HG03097 (cell line): ENCODE measurements at regions not wholly inside any gene's neighbourhood (a gene's known extent, or its start where the extent isn't known, plus 50 kb on each side); places are given as distances from the start of the nearest gene placed in this dataset.

Source experiments
- ATAC-seq: cut with Tn5 transposase; IDR thresholded peaks from one replicate; pipeline ENCODE4 v1.9.1; 2021; ENCODE audit not compliant: unreplicated experiment, low FRiP score

DNA sequence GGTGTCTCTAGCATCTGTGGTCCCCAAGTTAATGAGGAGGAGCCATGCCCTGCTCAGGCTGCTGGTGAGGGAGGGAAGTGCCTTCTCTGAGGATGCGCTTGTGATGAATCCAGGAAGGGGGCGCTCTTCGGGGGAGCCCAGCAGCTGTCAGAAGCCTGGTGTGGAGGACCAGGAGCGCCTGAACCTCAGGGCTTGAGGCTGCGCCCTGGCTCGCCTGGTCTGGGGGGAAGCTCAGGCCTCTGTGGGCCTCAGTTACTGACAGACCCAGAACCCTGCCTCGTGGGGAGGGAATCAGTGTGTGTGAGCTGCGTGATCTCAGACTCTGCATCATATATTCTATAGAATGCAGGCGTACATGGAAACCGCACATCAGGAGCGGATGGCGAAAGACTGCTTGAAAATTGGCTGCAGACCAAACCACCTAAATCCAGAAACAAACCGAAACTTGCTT lies 126.1 kb downstream of the SEC14L1 start:
- ATAC-seq, result no peak

DNA sequence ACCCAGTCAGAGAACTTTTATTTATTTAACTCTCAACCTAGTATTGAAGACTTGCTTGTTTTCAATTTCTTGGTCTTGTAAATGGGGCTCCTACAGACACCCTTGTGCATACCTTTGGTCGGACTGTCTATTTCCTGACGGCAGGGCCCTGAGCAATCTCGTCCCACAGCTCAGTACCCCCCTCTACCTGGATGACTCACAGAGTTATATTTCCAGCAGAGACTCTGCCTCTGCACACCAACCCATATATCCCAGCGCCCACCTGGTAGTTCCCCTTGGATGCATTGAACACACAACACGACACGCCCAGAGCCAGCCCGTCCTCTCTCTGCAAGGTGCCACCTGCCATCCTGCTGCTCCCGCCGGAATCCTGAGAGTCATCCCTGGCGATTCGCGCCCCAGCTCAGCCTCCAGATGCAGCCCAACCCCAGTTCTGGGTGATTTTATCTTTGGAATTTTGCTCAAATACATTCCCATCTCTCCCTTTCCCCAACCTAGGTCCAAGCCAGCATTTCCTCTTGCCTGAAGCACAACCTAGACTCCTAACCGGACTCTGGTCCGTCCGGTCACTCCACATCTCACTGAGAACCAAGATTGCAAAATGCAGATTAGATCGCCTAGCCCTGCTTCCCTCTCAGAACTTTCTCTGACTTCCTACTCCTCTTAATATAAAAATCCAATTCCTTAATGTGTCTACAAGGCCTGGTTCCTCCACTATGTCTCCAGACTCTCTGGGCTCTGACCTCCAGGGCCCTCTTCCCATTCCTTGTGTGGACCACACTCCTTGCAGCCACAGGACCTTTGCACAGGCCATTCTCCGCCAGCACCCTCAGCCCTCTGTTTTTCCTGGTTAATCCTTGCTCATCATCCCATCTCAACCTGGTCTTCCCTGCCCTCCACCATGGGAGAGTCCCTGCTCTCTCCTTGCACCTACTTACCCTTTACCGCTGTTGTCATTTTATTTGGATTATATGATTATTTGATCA lies 129.2 kb downstream of the SEC14L1 start:
- ATAC-seq, result no peak

DNA sequence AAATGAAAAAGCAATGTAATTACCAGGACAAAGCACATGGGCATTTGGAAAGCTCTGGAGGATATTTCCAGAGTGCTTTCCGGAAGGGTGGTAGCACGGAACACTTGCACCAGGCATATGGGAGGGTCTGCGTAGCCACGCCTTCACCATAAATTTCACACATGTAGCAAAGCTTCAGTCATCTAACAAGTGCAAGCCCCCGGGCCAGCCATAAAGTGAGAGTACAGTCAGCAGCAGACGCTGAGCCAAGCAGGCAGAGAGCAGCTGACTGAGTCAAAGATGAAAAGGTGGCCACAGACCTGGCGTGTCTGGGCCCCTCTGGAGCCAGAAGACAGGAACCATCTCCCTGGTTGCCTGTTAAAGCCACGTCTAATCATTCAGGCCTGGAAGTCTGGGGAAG lies 130.6 kb downstream of the SEC14L1 start:
- no peak for ATAC-seq

DNA sequence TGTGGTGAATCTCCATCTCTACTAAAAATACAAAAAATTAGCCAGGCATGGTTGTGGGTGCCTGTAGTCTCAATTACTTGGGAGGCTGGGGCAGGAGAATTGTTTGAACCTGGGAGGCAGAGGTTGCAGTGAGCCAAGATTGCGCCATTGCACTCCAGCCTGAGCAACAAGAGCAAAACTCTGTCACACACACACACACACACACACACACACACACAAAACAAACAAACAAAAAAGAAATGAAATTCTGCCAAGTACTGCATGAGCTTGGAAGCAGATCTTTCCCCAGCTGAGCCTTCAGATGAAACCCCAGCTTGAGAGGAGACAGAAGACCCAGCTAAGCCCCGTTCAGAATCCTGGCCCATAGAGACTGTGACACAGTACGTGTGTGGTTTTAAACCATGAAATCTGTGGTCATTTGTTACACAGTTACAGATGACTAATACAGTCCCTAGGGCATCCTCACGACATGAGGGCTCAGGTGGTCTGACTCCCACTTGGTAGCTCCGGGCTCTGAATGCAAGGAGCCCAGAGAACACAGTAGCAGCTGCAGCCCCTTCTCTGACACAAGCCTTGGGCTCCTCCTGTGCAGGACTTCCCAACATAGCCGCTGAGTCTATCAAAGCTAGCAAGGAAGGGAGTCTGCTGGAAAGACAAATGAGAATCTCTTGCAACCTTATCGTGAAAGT lies 132.8 kb downstream of the SEC14L1 start:
- ATAC-seq, result no peak

DNA sequence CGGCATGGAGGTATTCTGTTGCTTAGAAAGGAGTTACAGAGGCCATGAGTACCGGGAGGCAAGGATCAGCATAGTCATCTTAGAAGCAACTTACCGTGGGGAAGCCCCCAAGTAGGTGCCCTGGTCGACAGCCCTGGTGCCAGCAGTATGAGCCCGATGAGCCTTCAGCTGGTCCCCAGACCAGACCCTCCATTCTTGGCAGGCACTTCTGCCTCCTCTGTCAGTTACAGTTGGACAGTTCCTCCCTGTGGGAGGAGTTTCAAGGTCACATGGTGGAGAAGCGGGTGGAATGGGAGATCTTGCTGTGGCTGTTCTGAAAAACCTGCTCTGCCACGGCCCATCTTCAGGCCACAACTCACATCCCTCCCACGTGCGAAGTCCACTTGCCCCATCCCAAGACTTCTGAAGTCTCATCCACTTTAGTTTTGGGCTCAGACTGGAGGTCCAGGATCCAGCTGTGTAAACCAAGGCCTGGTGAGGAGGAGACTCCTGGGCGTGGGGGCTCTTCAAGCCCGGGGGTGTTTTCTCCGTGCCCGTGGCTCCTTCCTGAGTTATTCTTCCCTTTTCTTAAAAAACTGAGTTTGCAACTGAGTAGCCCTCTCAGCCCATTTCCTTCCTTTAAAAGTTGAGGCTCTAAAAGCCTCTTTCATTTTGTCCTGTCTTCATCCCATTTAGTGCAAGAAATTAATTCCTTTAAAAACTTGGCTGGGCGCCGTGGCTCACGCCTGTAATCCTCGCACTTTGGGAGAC lies 133.5 kb downstream of the SEC14L1 start:
- ATAC-seq, result no peak

DNA sequence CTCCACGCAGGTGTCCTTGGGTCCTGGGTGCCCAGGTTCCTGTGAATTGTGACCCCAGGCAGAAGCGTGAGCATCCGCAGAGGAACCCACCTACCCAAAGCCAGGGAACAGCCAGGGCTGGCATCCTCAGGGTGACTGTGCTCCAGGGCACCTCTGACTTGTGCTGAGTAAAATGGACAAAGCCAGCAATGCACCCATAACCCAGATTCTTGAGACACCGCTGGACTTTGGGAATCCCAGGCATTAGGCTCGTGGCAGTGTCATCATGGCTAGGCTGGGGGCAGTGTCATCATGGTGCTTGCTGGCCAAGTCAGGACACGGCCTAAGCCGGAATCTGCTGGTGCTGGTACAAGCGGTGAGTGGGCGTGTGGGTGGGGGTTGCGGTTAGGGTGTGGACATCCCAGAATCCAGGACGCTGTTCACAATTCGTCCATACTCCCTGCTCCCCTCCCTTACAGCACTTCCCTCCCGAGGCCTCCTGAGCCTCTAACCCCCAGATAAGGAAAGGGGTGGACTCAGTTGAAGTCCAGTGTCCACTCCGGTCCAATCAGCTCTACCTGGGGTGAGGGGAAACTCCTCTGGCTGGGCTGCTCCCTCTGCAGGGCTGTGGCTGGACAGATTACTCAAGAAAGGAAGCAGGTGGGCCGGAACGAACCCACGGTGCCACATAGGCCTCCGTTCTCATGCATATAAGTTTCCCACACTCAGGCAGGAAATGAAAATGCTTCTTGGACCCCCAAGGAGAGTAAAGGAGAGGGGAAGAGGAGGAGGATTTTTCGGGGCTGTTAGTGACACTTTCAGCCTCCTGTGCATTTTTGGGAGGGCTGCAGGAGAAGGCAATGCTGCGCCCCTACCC lies 138.9 kb downstream of the SEC14L1 start:
- ATAC-seq, result no peak

DNA sequence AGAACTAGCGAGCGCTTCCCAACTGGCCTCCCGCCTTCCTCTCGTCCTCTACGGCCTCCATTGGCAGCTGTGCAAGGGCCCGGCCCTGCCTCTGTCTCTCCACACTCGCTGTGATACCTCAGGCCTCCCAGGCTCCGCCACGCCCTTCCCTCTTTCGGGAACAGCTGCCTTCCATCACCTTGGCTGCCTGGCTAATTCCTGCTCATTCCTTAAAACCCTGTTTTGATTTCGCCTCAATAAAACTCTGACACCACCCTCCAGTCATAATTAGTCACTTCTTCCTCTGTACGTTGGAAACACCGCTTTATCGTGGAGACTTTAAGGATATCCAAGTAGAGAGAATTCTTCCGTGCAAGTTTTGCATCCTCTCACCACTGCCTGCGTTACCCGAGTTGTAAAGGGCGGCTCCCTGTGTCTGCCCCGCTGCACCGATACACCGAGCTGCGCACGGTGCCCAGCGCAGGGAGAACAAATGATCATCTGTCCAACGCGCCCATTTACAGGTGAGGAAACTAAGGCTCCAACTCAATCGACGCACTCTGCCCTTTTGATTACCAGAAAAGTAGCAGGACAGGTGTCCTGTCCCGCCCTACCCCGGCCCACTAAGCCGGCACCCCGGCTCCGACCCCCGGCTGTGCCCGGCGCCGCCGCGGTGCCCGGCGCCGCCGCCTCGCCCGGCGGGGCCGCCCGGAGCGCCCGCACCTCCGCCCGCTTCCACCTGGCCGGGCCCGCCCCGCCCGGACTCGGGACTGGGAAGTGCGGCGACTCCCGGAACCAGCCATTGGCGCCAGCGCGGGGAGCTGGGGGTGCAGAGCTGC lies 139.7 kb downstream of the SEC14L1 start:
- ATAC-seq, result no peak

DNA sequence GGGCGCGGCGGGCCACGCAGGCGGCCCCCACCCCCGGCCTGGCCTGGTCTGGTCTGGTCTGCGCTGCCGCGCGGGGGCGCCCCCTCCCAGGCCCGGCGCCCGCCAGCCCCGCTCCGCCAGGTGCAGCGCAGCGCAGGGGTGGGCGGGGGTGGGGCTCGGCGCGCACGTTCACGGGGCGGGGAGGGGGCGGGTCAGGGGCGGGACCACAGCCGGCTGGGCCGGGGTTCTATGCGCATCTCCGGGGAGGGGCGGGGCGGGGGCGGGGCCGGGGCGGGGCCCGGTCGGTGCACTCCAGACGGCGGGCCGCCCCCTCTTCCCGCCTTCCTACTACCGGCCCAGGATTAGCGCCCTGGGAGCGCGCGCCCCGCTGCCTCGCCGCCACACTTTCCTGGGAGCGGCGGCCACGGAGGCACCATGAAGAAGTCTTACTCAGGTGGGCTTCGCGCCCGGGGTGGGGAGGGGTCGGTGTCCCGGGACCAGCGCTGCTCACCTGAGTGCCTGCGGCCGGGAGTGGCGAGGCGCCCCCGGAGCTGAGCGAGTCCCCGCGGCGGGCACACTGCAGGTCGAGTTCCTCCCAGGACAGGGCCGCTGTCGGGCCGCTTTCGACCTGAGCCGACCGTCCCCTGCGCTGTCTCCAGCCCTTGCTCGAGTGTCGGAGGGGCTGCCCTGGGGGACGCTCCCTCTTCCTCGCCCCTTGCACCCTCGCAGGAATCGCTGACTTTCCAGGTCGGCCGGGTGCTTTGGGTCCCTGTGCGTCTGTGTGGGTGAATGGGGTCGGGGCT lies 140.5 kb downstream of the SEC14L1 start:
- peak; percentile 70 for ATAC-seq

DNA sequence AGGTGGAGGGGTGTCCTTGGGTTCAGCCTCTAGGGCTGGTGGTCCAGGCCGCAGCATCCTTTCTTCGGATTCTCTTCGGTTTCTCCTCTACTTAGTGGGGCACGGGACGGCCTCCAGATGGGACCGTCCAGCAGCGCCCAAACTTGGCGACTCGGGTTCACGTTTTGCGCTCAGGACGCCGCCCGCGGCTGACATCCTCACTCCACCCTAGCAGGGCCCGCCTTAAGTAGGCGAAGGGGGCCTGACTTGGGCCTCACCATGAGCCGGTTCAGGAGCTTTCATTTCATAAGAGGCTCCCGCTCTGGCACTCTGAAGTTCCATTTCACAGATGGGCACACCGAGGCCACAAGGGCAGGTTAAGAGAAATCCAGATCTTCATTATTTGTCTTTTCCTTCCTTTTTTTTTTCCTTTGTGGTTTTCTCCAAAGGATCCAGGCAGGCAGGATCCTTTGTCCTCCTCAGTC lies 141.2 kb downstream of the SEC14L1 start:
- ATAC-seq, result peak; percentile 3

DNA sequence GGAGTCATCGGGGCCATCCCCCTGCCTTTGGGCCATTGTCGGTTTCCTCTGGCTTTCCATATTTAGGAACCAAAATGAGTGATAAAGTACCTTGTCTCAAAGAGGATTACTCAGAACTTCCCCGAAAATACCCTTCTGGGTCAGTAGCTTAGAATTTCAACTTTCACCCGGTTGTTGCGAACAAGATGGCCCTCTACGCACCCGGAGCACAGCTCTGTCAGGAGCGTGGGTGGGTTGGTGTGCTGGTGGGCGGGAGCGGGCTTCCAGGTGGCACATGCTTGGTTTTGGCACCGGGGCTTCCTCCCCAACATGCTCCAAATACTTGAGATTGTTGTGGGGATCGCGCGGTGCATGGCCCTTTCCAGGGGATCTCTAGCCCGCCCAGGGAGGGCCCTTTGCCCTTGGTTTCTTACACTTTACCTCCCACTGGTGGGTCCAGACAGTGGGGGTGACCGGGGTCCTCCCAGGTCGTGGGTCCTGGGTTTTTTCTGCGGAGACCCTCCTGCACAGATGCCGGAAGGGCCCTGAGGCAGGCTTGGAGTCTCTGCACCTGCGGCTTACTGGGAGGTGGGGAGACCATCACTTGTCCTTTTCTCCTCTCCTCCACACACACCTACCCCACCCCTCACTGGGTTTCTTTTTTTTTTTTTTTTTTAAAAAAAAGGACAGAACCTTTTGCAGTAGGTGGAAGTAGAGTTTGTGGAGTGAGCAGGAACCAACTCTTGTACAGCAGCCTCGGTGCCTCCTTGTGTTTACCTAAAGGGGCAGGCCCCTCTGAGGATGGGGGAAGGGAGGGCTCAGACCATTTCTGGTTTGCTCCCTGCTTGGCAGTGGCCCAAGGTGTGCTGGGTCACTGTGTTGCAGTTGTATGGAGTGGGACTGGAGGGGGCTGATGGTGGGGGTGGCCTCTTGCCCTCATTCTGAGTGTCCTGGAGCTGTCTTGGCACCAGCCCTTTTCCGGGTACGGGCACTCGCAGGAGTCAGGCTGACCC lies 142.1 kb downstream of the SEC14L1 start:
- no peak for ATAC-seq

DNA sequence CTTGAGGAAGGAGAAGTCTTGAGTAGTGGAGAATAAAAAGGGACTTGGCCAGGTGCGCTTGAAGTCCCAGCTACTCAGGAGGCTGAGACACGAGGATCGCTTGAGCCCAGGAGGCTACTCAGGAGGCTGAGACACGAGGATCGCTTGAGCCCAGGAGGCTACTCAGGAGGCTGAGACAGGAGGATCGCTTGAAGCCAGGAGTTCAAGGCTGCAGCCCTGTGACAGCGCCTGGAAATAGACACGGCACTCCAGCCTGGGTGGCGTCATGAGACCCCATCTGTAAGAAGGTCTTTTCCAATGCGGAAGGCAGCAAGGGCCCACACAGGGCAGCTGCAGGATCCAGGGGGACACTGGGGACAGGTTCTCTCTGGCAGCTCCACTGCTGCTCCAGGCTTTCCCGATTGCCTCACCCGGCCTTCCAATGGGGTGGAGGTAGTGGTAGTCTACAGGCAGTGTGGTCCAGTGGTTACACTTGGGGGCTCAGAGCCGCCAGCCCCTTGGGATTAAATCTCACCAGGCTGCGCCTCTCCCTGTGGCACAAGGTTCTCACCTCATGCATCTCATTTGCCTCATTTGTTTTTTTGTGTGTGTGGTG lies 143.4 kb downstream of the SEC14L1 start:
- ATAC-seq, result no peak

DNA sequence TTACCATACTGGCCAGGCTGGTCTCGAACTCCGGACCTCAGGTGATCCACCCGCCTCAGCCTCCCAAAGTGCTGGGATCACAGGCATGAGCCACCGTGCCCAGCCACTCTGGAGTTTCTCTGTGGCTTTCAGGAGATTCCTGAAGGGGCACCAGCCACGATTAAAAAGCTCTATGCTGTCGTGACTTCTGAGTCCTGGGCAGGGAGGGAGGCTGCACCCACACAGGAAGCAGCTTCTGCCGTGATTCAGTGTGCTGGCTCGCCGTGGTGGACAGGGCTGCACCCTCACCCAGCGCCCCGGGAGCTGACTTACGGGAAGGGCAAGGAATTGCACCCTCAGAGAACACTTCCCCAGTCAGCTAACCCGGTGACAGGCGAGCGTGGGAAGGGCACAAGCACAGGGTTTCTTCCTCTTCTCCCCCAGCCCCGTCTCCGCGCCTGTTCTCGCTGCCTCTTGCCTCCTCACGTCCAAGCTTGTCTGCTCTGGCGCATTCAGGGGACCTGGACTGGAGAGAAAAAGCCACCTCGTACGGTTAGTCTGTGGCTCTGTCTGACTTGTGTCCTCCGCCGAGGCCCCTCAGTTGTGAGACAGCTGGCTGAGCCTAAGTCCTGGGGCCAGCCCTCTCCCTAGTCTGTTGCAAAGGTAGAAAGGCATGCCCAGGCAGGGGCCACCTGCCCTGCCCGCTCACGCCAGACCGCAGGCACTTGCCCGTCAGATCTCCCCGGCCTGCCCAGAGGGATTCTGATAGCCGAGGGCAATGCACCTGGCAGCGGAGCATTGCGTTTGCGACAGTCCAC lies 145.0 kb downstream of the SEC14L1 start:
- no peak for ATAC-seq

DNA sequence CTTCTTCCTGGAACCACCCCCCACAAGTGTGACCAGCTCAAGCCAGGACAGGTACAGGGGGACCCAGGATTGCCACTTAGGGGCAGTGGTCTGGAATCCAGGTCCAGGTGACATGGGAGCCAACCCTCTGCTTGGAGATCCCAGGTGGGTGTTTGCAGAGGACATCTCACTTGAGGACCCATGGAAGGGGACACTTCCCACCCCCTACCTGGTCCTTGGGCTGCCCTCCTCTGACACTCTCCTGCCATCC lies 145.5 kb downstream of the SEC14L1 start:
- ATAC-seq, result no peak

DNA sequence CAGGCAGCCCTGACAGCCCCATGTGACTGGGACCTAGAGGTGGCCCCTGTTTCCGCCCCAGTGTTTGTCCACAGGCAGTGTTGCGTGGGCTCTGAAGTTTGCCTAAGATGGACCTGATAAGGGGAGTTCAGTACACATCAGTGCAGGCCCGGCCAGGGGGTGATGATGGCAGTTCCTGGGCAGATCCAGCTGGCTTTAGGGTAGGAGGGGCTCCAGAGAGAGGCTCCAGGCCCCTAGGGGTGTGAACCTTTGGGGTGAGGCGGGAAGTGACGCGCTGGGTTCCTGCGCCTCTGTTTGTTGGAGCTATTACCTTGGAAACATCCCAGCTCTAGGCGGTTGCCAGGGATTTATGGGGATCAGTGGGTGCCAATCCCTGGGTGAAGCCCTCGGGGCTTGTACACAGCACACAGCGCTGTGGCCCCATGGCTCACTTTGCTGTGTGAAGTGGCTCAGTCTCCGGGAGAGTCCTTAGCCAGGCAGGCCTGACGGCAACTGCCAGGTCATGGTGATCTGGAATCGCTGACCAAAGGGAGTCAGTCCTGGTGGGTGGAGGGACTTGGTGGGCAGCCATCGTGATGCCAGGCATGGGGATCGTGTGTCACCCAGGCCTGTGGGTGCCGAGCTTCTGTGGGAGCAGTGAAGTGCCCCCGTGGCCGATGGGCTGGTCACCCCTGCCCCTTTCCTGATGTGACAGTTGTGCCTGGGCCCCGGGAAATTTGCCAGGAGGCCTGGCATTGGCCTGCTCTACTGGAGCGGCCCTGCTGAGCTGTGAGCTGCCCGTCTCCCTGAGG lies 146.1 kb downstream of the SEC14L1 start:
- no peak for ATAC-seq

DNA sequence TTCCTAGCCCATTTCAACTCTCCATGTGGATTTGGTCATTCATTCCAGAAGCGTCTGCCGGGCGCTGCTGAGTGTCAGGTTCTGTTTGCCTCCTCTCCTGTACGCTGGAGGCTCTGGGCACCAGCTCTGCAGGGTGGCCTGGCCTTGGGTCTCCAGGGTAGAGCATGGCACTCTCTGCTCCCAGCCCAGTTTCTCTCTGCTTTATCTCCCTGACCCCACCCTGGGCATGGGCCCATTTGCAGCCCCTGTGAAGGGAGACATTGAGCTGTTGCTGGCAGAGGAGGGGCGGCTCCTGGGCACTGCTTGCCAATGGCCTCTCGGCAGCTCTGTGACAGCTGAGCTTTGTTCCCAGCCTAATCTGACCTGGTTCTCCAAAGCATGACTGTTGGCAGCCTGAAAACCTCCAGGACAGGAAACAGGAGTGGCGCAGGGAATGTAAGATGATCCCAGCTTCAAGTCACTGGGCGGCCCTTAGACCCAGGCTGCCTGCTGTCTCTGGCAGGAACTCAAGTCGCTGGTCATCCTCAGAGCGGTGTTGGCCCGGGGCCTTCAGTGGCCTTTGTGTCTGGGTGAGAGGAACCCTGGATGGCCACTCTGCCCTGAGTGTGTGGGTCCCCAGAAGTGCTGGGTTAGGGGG lies 146.8 kb downstream of the SEC14L1 start:
- ATAC-seq, result no peak
